ENCODE measurements at regions not wholly inside any gene's neighbourhood (a gene's known extent, or its start where the extent isn't known, plus 50 kb on each side); places are given as distances from the start of the nearest gene placed in this dataset.

- no peak overlapping the region for H3K4me3 ChIP-seq (ENCODE audit: insufficient read depth, low read depth, low read length)
- H3K56ac ChIP-seq (ENCODE audit: extremely low read depth, insufficient read depth, low read length) = no peak overlapping the region
- no peak overlapping the region for H3K18ac ChIP-seq (ENCODE audit: low read depth, low read length)
- no peak overlapping the region for H2AK5ac ChIP-seq (ENCODE audit: low read depth, low read length)
- intact Hi-C loops (cut with micrococcal nuclease) (no loop called here), dilution Hi-C loops (cut with HindIII; ENCODE audit: low sequenced_read_pairs, unreplicated experiment) (no loop called here), in situ Hi-C loops (cut with MboI; ENCODE audit: low sequenced_read_pairs) (no loop called here)
- no peak overlapping the region for H2BK15ac ChIP-seq (ENCODE audit: low read depth, low read length)
- no peak overlapping the region for H4K8ac ChIP-seq (ENCODE audit: low read depth in 2 of 2, low read length in 2 of 2)
- H3K23ac ChIP-seq (ENCODE audit: low read depth, low read length) = no peak overlapping the region
- H4K20me1 ChIP-seq (ENCODE audit: insufficient read depth, low read length) = no peaks in the 10 kb centered on the region
- H2BK5ac ChIP-seq (ENCODE audit: low read depth, low read length, poor library complexity, severe bottlenecking) = no peak overlapping the region
- no peak overlapping the region for H3K4me2 ChIP-seq (ENCODE audit: low read depth, low read length)
- H3K36me3 ChIP-seq (ENCODE audit: control insufficient read depth, insufficient read depth, low read length) = no peaks in the 10 kb centered on the region
- no peak overlapping the region for H3K4ac ChIP-seq (ENCODE audit: low read depth, low read length)
- H4K91ac ChIP-seq (ENCODE audit: insufficient read depth, low read depth, low read length) = no peak overlapping the region
- no peak overlapping the region for H3K9ac ChIP-seq (ENCODE audit: low read depth, low read length)
- H3K4me1 ChIP-seq (ENCODE audit: control insufficient read depth, insufficient read depth, low read length) = no peaks in the 10 kb centered on the region
- no peak overlapping the region for H4K5ac ChIP-seq (ENCODE audit: low read depth, low read length)
- no peak for DNase-seq
- H2BK120ac ChIP-seq (ENCODE audit: low read depth, low read length) = no peak overlapping the region
- H2AK9ac ChIP-seq (replicated peaks; ENCODE audit: low read depth, low read length, poor library complexity) = no peak overlapping the region
- no peak for ATAC-seq (ENCODE audit: low read depth)
- POLR2A ChIA-PET (ENCODE audit: unreplicated experiment) = no interaction called here
- H3K27me3 ChIP-seq (ENCODE audit: control insufficient read depth, insufficient read depth, low read length) = no peaks in the 10 kb centered on the region
- H3K9me3 ChIP-seq (ENCODE audit: control insufficient read depth, insufficient read depth, low read length) = no peaks in the 10 kb centered on the region
- H2BK20ac ChIP-seq (ENCODE audit: low read depth, low read length) = no peak overlapping the region
- no peak overlapping the region for H2AFZ ChIP-seq (replicated peaks; ENCODE audit: low read length, poor library complexity)
- no peak overlapping the region for H3K27ac ChIP-seq (ENCODE audit: insufficient read depth, low read length)
- H3K79me1 ChIP-seq (ENCODE audit: low read depth in 1 of 2, low read length in 2 of 2) = no peaks in the 10 kb centered on the region
- TF ChIP-seq SMC3 (IDR thresholded peaks at IDR 0.05; ENCODE audit: low read depth, low read length) = no peak
- TF ChIP-seq MAZ (IDR thresholded peaks at IDR 0.05; ENCODE audit: borderline replicate concordance, low read depth, low read length) = no peak
- TF ChIP-seq CTCF (conservative IDR thresholded peaks at IDR 0.05; ENCODE audit: low read depth, low read length) = no peak
- TF ChIP-seq USF2 (IDR thresholded peaks at IDR 0.05; ENCODE audit: low read depth, low read length) = no peak
- TF ChIP-seq RFX5 (IDR thresholded peaks at IDR 0.05; ENCODE audit: low read depth, low read length) = no peak
- TF ChIP-seq CEBPB (IDR thresholded peaks at IDR 0.05; ENCODE audit: low read depth, low read length) = no peak
- TF ChIP-seq POLR2A (IDR thresholded peaks at IDR 0.05; ENCODE audit: low read depth, low read length) = no peak
- TF ChIP-seq, protein P1, sequence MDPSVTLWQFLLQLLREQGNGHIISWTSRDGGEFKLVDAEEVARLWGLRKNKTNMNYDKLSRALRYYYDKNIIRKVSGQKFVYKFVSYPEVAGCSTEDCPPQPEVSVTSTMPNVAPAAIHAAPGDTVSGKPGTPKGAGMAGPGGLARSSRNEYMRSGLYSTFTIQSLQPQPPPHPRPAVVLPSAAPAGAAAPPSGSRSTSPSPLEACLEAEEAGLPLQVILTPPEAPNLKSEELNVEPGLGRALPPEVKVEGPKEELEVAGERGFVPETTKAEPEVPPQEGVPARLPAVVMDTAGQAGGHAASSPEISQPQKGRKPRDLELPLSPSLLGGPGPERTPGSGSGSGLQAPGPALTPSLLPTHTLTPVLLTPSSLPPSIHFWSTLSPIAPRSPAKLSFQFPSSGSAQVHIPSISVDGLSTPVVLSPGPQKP (IDR thresholded peaks at IDR 0.05; ENCODE audit: borderline replicate concordance, low read depth, low read length) = no peak
- TF ChIP-seq FOS (IDR thresholded peaks at IDR 0.05; ENCODE audit: low read depth, low read length) = no peak
- TF ChIP-seq MAFK (IDR thresholded peaks at IDR 0.05; ENCODE audit: low read depth, low read length) = no peak
- no peak for TF ChIP-seq MXI1 (IDR thresholded peaks at IDR 0.05; ENCODE audit: borderline replicate concordance, low read depth, low read length)
- TF ChIP-seq CHD1 (IDR thresholded peaks at IDR 0.05; ENCODE audit: low read depth, low read length) = no peak
- no peak for TF ChIP-seq NFE2L2 (IDR thresholded peaks at IDR 0.05; ENCODE audit: low read depth, low read length)
- TF ChIP-seq RAD21 (IDR thresholded peaks at IDR 0.05; ENCODE audit: low read length) = no peak
- no peak for TF ChIP-seq RCOR1 (IDR thresholded peaks at IDR 0.05; ENCODE audit: insufficient replicate concordance, low read length)
- TF ChIP-seq BHLHE40 (IDR thresholded peaks at IDR 0.05; ENCODE audit: low read depth, low read length) = no peak
- no TSS peak for BruUV-seq (replicated peaks)
- no peak overlapping the region for H3K14ac ChIP-seq (replicated peaks; ENCODE audit: low read depth, low read length)
- no peaks in the 10 kb centered on the region for H3K9me1 ChIP-seq (ENCODE audit: insufficient read depth, low read length)
- CTCF ChIA-PET = no interaction called here
Measured at GRCh38 chr9:24961762-24962161, 416.1 kb upstream of the IZUMO3 start.

Measured in IMR-90 (cell line).